ENCODE measurements at regions not wholly inside any gene's neighbourhood (a gene's known extent, or its start where the extent isn't known, plus 50 kb on each side); places are given as distances from the start of the nearest gene placed in this dataset.

DNA sequence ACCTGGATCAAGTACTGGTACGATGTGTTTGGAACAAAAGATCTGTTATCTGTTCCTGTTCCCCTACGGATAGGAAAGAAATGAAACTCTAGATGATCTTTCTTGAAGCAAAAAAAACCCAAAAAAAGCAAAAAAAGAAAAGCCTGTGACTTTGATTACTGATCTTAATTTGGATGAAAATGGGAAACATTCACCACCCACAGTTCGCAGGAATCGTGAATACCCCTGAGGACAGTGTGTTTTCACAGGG, 138.7 kb upstream of the LMNTD1 start (continued):
- TF ChIP-seq, protein P1, sequence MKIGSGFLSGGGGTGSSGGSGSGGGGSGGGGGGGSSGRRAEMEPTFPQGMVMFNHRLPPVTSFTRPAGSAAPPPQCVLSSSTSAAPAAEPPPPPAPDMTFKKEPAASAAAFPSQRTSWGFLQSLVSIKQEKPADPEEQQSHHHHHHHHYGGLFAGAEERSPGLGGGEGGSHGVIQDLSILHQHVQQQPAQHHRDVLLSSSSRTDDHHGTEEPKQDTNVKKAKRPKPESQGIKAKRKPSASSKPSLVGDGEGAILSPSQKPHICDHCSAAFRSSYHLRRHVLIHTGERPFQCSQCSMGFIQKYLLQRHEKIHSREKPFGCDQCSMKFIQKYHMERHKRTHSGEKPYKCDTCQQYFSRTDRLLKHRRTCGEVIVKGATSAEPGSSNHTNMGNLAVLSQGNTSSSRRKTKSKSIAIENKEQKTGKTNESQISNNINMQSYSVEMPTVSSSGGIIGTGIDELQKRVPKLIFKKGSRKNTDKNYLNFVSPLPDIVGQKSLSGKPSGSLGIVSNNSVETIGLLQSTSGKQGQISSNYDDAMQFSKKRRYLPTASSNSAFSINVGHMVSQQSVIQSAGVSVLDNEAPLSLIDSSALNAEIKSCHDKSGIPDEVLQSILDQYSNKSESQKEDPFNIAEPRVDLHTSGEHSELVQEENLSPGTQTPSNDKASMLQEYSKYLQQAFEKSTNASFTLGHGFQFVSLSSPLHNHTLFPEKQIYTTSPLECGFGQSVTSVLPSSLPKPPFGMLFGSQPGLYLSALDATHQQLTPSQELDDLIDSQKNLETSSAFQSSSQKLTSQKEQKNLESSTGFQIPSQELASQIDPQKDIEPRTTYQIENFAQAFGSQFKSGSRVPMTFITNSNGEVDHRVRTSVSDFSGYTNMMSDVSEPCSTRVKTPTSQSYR (CRISPR knock-in tag; IDR thresholded peaks at IDR 0.05): no peak
- TF ChIP-seq CREB1 (CRISPR knock-in tag; IDR thresholded peaks at IDR 0.05) (no peak), FOXP1 (CRISPR knock-in tag; IDR thresholded peaks at IDR 0.05; ENCODE audit: borderline replicate concordance) (no peak), NFATC4 (CRISPR knock-in tag; IDR thresholded peaks at IDR 0.05) (no peak), ZNF423 (CRISPR knock-in tag; IDR thresholded peaks at IDR 0.05) (no peak), GTF2I (CRISPR knock-in tag; conservative IDR thresholded peaks at IDR 0.05) (no peak)
- TF ChIP-seq, protein P2, sequence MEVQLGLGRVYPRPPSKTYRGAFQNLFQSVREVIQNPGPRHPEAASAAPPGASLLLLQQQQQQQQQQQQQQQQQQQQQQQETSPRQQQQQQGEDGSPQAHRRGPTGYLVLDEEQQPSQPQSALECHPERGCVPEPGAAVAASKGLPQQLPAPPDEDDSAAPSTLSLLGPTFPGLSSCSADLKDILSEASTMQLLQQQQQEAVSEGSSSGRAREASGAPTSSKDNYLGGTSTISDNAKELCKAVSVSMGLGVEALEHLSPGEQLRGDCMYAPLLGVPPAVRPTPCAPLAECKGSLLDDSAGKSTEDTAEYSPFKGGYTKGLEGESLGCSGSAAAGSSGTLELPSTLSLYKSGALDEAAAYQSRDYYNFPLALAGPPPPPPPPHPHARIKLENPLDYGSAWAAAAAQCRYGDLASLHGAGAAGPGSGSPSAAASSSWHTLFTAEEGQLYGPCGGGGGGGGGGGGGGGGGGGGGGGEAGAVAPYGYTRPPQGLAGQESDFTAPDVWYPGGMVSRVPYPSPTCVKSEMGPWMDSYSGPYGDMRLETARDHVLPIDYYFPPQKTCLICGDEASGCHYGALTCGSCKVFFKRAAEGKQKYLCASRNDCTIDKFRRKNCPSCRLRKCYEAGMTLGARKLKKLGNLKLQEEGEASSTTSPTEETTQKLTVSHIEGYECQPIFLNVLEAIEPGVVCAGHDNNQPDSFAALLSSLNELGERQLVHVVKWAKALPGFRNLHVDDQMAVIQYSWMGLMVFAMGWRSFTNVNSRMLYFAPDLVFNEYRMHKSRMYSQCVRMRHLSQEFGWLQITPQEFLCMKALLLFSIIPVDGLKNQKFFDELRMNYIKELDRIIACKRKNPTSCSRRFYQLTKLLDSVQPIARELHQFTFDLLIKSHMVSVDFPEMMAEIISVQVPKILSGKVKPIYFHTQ (CRISPR knock-in tag; IDR thresholded peaks at IDR 0.05): no peak

DNA sequence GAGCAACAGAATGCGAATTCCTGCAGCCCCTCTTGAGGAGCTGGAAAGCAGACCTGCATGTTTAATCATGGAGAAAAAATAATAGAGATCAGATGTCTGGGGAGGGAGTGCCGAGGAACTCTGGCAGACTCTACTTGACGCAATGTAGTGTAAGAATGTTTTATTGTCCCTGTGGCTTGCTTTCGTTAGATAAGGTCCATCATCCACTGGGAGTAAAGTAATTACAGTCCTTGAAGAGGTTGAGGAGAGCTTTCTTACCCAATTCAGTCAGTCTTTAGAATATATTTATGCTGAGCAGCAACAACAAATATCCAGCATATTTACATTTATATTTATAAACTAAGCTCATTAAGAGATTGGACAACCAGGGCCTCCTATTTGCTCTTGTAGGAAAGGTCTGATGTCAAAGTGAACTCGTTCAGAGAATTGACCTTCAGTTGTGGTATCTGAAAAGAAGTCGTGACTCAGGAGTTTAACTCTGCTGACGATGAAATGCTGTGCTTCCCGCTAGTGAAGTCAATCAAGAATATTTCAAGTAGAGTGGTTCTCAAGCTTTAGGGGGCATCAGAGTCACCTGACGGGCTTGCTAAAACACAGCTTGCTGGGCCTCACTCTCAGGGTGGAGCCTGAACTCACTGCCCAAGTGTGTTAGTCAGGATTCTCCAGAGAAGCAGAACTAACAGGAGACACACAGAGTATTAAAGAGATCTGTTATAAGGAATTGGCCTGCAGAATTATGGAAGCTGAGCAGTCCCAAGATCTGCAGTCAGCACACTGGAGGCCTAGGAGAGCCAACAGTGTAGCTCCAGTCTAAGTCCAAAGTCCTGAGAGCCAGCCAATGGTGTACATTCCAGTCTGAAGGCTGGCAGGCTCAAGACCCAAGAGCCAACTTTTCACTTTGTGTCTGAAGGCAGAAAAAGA, 139.3 kb upstream of the LMNTD1 start:
- peaks cover 16% of the 10 kb centered on the region for H3K9me3 Mint-ChIP-seq
- H3K27me3 Mint-ChIP-seq (ENCODE audit: low read depth): peaks cover 1% of the 10 kb centered on the region; the same call in 1 of the 2 replicates
- H3K27ac Mint-ChIP-seq: peak overlapping the region; percentile 37; the same call in 1 of the 2 replicates
- DNase-seq (ENCODE audit: low spot score): no peak
- no peak for ATAC-seq
- H3K36me3 Mint-ChIP-seq: peaks cover 14% of the 10 kb centered on the region
- H3K4me3 Mint-ChIP-seq: no peak overlapping the region
- TF ChIP-seq ZNF317 (CRISPR knock-in tag; IDR thresholded peaks at IDR 0.05; ENCODE audit: borderline replicate concordance, low read depth) (no peak), HMGA2 (CRISPR knock-in tag; IDR thresholded peaks at IDR 0.05) (no peak), IRF2 (CRISPR knock-in tag; IDR thresholded peaks at IDR 0.05; ENCODE audit: borderline replicate concordance, low read depth) (no peak)
- TF ChIP-seq, protein P3, sequence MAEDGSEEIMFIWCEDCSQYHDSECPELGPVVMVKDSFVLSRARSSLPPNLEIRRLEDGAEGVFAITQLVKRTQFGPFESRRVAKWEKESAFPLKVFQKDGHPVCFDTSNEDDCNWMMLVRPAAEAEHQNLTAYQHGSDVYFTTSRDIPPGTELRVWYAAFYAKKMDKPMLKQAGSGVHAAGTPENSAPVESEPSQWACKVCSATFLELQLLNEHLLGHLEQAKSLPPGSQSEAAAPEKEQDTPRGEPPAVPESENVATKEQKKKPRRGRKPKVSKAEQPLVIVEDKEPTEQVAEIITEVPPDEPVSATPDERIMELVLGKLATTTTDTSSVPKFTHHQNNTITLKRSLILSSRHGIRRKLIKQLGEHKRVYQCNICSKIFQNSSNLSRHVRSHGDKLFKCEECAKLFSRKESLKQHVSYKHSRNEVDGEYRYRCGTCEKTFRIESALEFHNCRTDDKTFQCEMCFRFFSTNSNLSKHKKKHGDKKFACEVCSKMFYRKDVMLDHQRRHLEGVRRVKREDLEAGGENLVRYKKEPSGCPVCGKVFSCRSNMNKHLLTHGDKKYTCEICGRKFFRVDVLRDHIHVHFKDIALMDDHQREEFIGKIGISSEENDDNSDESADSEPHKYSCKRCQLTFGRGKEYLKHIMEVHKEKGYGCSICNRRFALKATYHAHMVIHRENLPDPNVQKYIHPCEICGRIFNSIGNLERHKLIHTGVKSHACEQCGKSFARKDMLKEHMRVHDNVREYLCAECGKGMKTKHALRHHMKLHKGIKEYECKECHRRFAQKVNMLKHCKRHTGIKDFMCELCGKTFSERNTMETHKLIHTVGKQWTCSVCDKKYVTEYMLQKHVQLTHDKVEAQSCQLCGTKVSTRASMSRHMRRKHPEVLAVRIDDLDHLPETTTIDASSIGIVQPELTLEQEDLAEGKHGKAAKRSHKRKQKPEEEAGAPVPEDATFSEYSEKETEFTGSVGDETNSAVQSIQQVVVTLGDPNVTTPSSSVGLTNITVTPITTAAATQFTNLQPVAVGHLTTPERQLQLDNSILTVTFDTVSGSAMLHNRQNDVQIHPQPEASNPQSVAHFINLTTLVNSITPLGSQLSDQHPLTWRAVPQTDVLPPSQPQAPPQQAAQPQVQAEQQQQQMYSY (CRISPR knock-in tag; IDR thresholded peaks at IDR 0.05): no peak
- TF ChIP-seq, protein P4, sequence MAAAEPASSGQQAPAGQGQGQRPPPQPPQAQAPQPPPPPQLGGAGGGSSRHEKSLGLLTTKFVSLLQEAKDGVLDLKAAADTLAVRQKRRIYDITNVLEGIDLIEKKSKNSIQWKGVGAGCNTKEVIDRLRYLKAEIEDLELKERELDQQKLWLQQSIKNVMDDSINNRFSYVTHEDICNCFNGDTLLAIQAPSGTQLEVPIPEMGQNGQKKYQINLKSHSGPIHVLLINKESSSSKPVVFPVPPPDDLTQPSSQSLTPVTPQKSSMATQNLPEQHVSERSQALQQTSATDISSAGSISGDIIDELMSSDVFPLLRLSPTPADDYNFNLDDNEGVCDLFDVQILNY (CRISPR knock-in tag; IDR thresholded peaks at IDR 0.05): no peak
- TF ChIP-seq, protein P5, sequence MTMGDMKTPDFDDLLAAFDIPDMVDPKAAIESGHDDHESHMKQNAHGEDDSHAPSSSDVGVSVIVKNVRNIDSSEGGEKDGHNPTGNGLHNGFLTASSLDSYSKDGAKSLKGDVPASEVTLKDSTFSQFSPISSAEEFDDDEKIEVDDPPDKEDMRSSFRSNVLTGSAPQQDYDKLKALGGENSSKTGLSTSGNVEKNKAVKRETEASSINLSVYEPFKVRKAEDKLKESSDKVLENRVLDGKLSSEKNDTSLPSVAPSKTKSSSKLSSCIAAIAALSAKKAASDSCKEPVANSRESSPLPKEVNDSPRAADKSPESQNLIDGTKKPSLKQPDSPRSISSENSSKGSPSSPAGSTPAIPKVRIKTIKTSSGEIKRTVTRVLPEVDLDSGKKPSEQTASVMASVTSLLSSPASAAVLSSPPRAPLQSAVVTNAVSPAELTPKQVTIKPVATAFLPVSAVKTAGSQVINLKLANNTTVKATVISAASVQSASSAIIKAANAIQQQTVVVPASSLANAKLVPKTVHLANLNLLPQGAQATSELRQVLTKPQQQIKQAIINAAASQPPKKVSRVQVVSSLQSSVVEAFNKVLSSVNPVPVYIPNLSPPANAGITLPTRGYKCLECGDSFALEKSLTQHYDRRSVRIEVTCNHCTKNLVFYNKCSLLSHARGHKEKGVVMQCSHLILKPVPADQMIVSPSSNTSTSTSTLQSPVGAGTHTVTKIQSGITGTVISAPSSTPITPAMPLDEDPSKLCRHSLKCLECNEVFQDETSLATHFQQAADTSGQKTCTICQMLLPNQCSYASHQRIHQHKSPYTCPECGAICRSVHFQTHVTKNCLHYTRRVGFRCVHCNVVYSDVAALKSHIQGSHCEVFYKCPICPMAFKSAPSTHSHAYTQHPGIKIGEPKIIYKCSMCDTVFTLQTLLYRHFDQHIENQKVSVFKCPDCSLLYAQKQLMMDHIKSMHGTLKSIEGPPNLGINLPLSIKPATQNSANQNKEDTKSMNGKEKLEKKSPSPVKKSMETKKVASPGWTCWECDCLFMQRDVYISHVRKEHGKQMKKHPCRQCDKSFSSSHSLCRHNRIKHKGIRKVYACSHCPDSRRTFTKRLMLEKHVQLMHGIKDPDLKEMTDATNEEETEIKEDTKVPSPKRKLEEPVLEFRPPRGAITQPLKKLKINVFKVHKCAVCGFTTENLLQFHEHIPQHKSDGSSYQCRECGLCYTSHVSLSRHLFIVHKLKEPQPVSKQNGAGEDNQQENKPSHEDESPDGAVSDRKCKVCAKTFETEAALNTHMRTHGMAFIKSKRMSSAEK (CRISPR knock-in tag; IDR thresholded peaks at IDR 0.05; ENCODE audit: borderline replicate concordance): no peak
- CTCF ChIA-PET: no interaction called here
- POLR2A ChIA-PET: interaction anchor here (0.5 kb wide), 1 partner anchor 220 kb away, joined by 3 read pairs; no protein-coding TSS in a partner anchor
- peaks cover 37% of the 10 kb centered on the region for H3K4me1 Mint-ChIP-seq
